NCI-H774 (cell line): ENCODE measurements at regions not wholly inside any gene's neighbourhood (a gene's known extent, or its start where the extent isn't known, plus 50 kb on each side); places are given as distances from the start of the nearest gene placed in this dataset.

Experiments used
- DNase-seq: peaks from one replicate; lab custom pipeline; 2025; lab: John Stamatoyannopoulos, UW

GRCh38 chr3:72344236-72344635 lies 504.0 kb downstream of the SHQ1 start:
- DNase-seq: no peak

GRCh38 chr3:72343078-72343477 lies 505.2 kb downstream of the SHQ1 start:
- DNase-seq: no peak

GRCh38 chr3:72342450-72342849 lies 505.8 kb downstream of the SHQ1 start:
- no peak for DNase-seq

GRCh38 chr3:72341920-72342319 lies 506.3 kb downstream of the SHQ1 start:
- no peak for DNase-seq

- DNase-seq: no peak
Measured at GRCh38 chr3:72341380-72341770, 506.9 kb downstream of the SHQ1 start.

GRCh38 chr3:72340476-72341379 lies 507.5 kb downstream of the SHQ1 start:
- DNase-seq: no peak

GRCh38 chr3:72340056-72340455 lies 508.2 kb downstream of the SHQ1 start:
- no peak for DNase-seq

GRCh38 chr3:72339670-72340030 lies 508.6 kb downstream of the SHQ1 start:
- DNase-seq: no peak

- DNase-seq: no peak
Measured at GRCh38 chr3:72338942-72339669, 509.1 kb downstream of the SHQ1 start.

GRCh38 chr3:72338082-72338941 lies 509.9 kb downstream of the SHQ1 start:
- no peak for DNase-seq

- no peak for DNase-seq
Measured at GRCh38 chr3:72337480-72337855, 510.8 kb downstream of the SHQ1 start.

- no peak for DNase-seq
Measured at GRCh38 chr3:72336821-72337479, 511.3 kb downstream of the SHQ1 start.

- no peak for DNase-seq
Measured at GRCh38 chr3:72336114-72336651, 512.1 kb downstream of the SHQ1 start.

- DNase-seq: no peak
Measured at GRCh38 chr3:72335458-72336095, 512.7 kb downstream of the SHQ1 start.

- DNase-seq: no peak
Measured at GRCh38 chr3:72334681-72335457, 513.4 kb downstream of the SHQ1 start.

- no peak for DNase-seq
Measured at GRCh38 chr3:72332689-72333088, 515.6 kb downstream of the SHQ1 start.

GRCh38 chr3:72332036-72332435 lies 516.2 kb downstream of the SHQ1 start:
- DNase-seq: no peak

- no peak for DNase-seq
Measured at GRCh38 chr3:72331076-72331475, 517.2 kb downstream of the SHQ1 start.

- DNase-seq: peak; percentile 43
Measured at GRCh38 chr3:72329354-72329753, 518.9 kb downstream of the SHQ1 start.

GRCh38 chr3:72328755-72329277 lies 519.4 kb downstream of the SHQ1 start:
- DNase-seq: no peak
